ENCODE measurements at regions not wholly inside any gene's neighbourhood (a gene's known extent, or its start where the extent isn't known, plus 50 kb on each side); places are given as distances from the start of the nearest gene placed in this dataset.

GRCh38 chr6:159541296-159541695, 151.7 kb downstream of the SOD2 start:
- CTCF ChIA-PET: no interaction called here

GRCh38 chr6:159540883-159541282, 152.2 kb downstream of the SOD2 start:
- H3K9me3 ChIP-seq (ENCODE audit: control insufficient read depth, insufficient read depth, low read depth, low read length): no peaks in the 10 kb centered on the region
- CTCF ChIA-PET: interaction anchor here (0.9 to 1.5 kb wide), 4 partner anchors 25 to 288 kb away, joined by 3 read pairs; no protein-coding TSS in a partner anchor
- no peaks in the 10 kb centered on the region for H3K4me1 ChIP-seq (ENCODE audit: control insufficient read depth, insufficient read depth, low read length)
- H3K36me3 ChIP-seq (ENCODE audit: control insufficient read depth in 2 of 2, insufficient read depth in 1 of 2, low read length in 2 of 2): no peaks in the 10 kb centered on the region
- POLR2A ChIA-PET: no interaction called here
- H3K27ac ChIP-seq (ENCODE audit: extremely low read depth, low read depth, low read length): no peak overlapping the region
- no peak overlapping the region for H3K4me3 ChIP-seq (ENCODE audit: low read depth, low read length)
- TF ChIP-seq ZNF26 (tag by site-specific recombination; IDR thresholded peaks at IDR 0.05) (no peak), ZBTB49 (tag by site-specific recombination; IDR thresholded peaks at IDR 0.05; ENCODE audit: low read depth) (no peak), ZNF404 (tag by site-specific recombination; IDR thresholded peaks at IDR 0.05) (no peak), ZNF596 (tag by site-specific recombination; IDR thresholded peaks at IDR 0.05) (no peak), ZNF221 (tag by site-specific recombination; IDR thresholded peaks at IDR 0.05; ENCODE audit: borderline replicate concordance) (no peak), ZNF324 (tag by site-specific recombination; IDR thresholded peaks at IDR 0.05) (no peak), KLF7 (tag by site-specific recombination; IDR thresholded peaks at IDR 0.05; ENCODE audit: borderline replicate concordance) (no peak), ZNF132 (tag by site-specific recombination; IDR thresholded peaks at IDR 0.05; ENCODE audit: borderline replicate concordance) (no peak), ZBTB20 (tag by site-specific recombination; IDR thresholded peaks at IDR 0.05) (no peak), ZNF518A (tag by site-specific recombination; conservative IDR thresholded peaks at IDR 0.05; ENCODE audit: low read depth) (no peak), ZNF610 (tag by site-specific recombination; IDR thresholded peaks at IDR 0.05; ENCODE audit: borderline replicate concordance) (no peak), ZNF398 (tag by site-specific recombination; IDR thresholded peaks at IDR 0.05) (no peak)

More at GRCh38 chr6:159541296-159541695, 151.7 kb downstream of the SOD2 start:
- Histone ChIP-seq H3K36me3 (ENCODE audit: control insufficient read depth in 2 of 2, insufficient read depth in 1 of 2, low read length in 2 of 2) (no peaks in the 10 kb centered on the region), H3K4me3 (ENCODE audit: low read depth, low read length) (no peak overlapping the region), H3K4me1 (ENCODE audit: control insufficient read depth, insufficient read depth, low read length) (no peaks in the 10 kb centered on the region), H3K27ac (ENCODE audit: extremely low read depth, low read depth, low read length) (no peak overlapping the region), H3K9me3 (ENCODE audit: control insufficient read depth, insufficient read depth, low read depth, low read length) (no peaks in the 10 kb centered on the region)
- POLR2A ChIA-PET: no interaction called here
- no peak for TF ChIP-seq ZNF146 (tag by site-specific recombination; IDR thresholded peaks at IDR 0.05)
- TF ChIP-seq ZNF830 (tag by site-specific recombination; IDR thresholded peaks at IDR 0.05; ENCODE audit: low read depth): no peak
- no peak for TF ChIP-seq ZNF600 (tag by site-specific recombination; IDR thresholded peaks at IDR 0.05)
- TF ChIP-seq ZFHX2 (tag by site-specific recombination; conservative IDR thresholded peaks at IDR 0.05): no peak
- no peak for TF ChIP-seq ZNF629 (tag by site-specific recombination; IDR thresholded peaks at IDR 0.05)
- no peak for TF ChIP-seq ZNF664 (tag by site-specific recombination; IDR thresholded peaks at IDR 0.05)
- TF ChIP-seq ZNF701 (tag by site-specific recombination; IDR thresholded peaks at IDR 0.05): no peak
- TF ChIP-seq ZNF221 (tag by site-specific recombination; IDR thresholded peaks at IDR 0.05; ENCODE audit: borderline replicate concordance): no peak
- no peak for TF ChIP-seq ZNF362 (tag by site-specific recombination; IDR thresholded peaks at IDR 0.05)
- TF ChIP-seq ZNF394 (tag by site-specific recombination; IDR thresholded peaks at IDR 0.05; ENCODE audit: borderline replicate concordance): no peak
- TF ChIP-seq ZNF311 (tag by site-specific recombination; IDR thresholded peaks at IDR 0.05; ENCODE audit: borderline replicate concordance): no peak
- no peak for TF ChIP-seq ZNF23 (tag by site-specific recombination; IDR thresholded peaks at IDR 0.05; ENCODE audit: borderline replicate concordance)
- no peak for TF ChIP-seq ZNF561 (tag by site-specific recombination; IDR thresholded peaks at IDR 0.05; ENCODE audit: borderline replicate concordance)

All from HEK293 (cell line).